Peyer's patch (tissue), 4 donors: ENCODE measurements at regions not wholly inside any gene's neighbourhood (a gene's known extent, or its start where the extent isn't known, plus 50 kb on each side); places are given as distances from the start of the nearest gene placed in this dataset.

Experiments used
- DNase-seq, 3 donors: peaks; one replicate each; pipeline ENCODE4 v3.0.0-alpha.2; 2017 to 2019
- H3K27ac ChIP-seq, 4 donors: fragments of 200-600 bp; sonication (generic); one replicate each; pipeline ENCODE4 v1.5.1; 2016 to 2019
- H3K27me3 ChIP-seq, 2 donors: fragments of 200-600 bp; sonication (generic); one replicate each; pipeline ENCODE4 v1.5.1; 2019
- H3K36me3 ChIP-seq, 3 donors: fragments of 200-600 bp; sonication (generic); one replicate each; pipeline ENCODE4 v1.5.1; 2016 to 2019
- H3K4me1 ChIP-seq, 4 donors: fragments of 200-600 bp; sonication (generic); one replicate each; pipeline ENCODE4 v1.5.1; 2016 to 2019
- H3K4me3 ChIP-seq, 4 donors: fragments of 200-600 bp; sonication (generic); 1 replicate in 3 of 4; 2 replicates in 1 of 4; pipeline ENCODE4 v1.5.1; 2016 to 2019; ENCODE audit warnings: mild to moderate bottlenecking in 1 of 4
- H3K9me3 ChIP-seq, 4 donors: fragments of 200-600 bp; sonication (generic); one replicate each; pipeline ENCODE4 v1.5.1; 2016 to 2019; ENCODE audit warnings: mild to moderate bottlenecking in 1 of 4
- CTCF ChIP-seq, 6 experiments: fragments of 450-650 bp in 4 of 6; fragments of 200-600 bp in 2 of 6; sonication (generic) in 1 of 6; IDR thresholded peaks; one replicate each; pipeline ENCODE4 v1.5.1; 2017 to 2019; ENCODE audit warnings: antibody characterized with exemption in 6 of 6, mild to moderate bottlenecking in 3 of 6, moderate library complexity in 1 of 6
- POLR2A ChIP-seq, 2 donors: fragments of 450-650 bp; IDR thresholded peaks; one replicate each; pipeline ENCODE4 v1.5.1; 2017; ENCODE audit warnings: antibody characterized with exemption in 2 of 2, mild to moderate bottlenecking in 2 of 2, moderate library complexity in 2 of 2

DNA sequence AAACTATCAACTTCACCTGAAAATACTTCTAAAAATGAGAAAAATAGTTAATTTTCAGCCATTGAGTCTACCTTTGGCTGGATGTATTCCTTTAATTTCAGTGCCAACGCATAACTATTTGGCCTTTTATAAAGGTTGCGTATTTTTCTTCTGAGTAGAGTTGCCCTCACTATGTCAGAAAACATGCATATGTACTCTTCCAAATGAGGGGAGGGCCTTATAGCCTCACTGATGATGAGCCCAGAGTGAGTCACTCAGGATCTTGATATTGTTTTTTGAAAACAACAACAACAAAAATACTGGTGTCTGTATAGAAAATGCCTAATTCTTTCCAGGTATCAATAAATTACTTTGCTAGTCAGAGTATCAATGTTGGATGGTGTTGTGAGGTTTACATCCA is 349.3 kb downstream of the FBXO8 start:
- no peak for TF ChIP-seq CTCF (IDR thresholded peaks at IDR 0.05)
- TF ChIP-seq POLR2A (IDR thresholded peaks at IDR 0.05) = no peak
- Histone ChIP-seq H3K27ac (no peak overlapping the region), H3K27me3 (no peaks in the 10 kb centered on the region), H3K36me3 (no peaks in the 10 kb centered on the region), H3K4me3 (no peak overlapping the region), H3K4me1 (no peaks in the 10 kb centered on the region), H3K9me3 (no peaks in the 10 kb centered on the region)
- DNase-seq = no peak

DNA sequence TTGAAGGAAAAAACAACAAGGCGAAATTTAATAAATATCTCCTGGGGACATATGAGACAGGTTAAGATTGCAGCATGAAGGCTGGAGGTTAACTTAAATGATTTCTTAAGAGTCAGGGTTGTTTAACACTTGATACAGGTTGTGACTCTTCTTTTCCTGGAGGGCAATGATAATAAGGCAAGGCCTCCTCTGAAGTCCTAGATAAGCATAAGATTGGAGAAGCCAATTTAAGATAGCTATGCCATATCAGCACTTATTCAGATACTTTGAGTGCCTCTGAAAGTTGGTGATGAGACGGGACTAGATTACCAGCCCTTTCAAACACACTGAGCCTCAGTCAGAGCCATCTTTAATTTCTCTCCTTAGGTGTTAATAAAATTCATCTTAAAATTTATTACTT is 350.8 kb downstream of the FBXO8 start:
- H3K4me1 ChIP-seq = no peaks in the 10 kb centered on the region
- DNase-seq = no peak
- no peak overlapping the region for H3K4me3 ChIP-seq
- H3K27ac ChIP-seq = no peak overlapping the region
- no peaks in the 10 kb centered on the region for H3K27me3 ChIP-seq
- H3K36me3 ChIP-seq = no peaks in the 10 kb centered on the region
- no peaks in the 10 kb centered on the region for H3K9me3 ChIP-seq
- TF ChIP-seq CTCF (IDR thresholded peaks at IDR 0.05) (no peak), POLR2A (IDR thresholded peaks at IDR 0.05) (no peak)

GRCh38 chr4:173930329-173930967 is 353.0 kb downstream of the FBXO8 start:
- Histone ChIP-seq H3K4me1 (no peaks in the 10 kb centered on the region), H3K9me3 (no peaks in the 10 kb centered on the region), H3K27ac (no peak overlapping the region), H3K27me3 (no peaks in the 10 kb centered on the region), H3K4me3 (no peak overlapping the region), H3K36me3 (no peaks in the 10 kb centered on the region)
- DNase-seq = no peak
- no peak for TF ChIP-seq POLR2A (IDR thresholded peaks at IDR 0.05)
- TF ChIP-seq CTCF (IDR thresholded peaks at IDR 0.05) = no peak

DNA sequence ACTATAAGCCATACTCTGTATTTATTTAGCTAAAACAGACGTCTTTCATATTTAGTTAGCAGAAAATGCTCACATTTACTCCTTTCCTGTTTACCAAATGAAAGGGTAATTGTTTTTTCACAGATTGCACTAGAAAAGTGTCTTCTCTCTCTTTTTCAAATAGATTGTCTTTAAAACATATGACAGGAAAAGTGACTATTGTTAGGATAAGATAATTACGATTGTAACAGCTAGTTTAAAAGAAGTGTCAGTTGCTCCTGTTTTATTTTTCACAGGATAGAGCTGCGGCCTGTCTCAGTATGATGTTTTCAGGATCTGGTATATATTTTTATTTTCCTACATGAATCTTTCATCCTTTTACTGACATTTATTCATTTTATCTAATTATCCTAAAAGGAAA is 353.5 kb downstream of the FBXO8 start:
- TF ChIP-seq POLR2A (IDR thresholded peaks at IDR 0.05) (no peak), CTCF (IDR thresholded peaks at IDR 0.05) (no peak)
- no peaks in the 10 kb centered on the region for H3K36me3 ChIP-seq
- no peaks in the 10 kb centered on the region for H3K4me1 ChIP-seq
- no peak for DNase-seq
- no peaks in the 10 kb centered on the region for H3K9me3 ChIP-seq
- H3K27ac ChIP-seq = no peak overlapping the region
- H3K4me3 ChIP-seq = no peak overlapping the region
- no peaks in the 10 kb centered on the region for H3K27me3 ChIP-seq

GRCh38 chr4:173924561-173924960 is 358.9 kb downstream of the FBXO8 start:
- Histone ChIP-seq H3K36me3 (no peaks in the 10 kb centered on the region), H3K27ac (no peak overlapping the region), H3K27me3 (no peaks in the 10 kb centered on the region), H3K9me3 (no peaks in the 10 kb centered on the region), H3K4me1 (no peaks in the 10 kb centered on the region), H3K4me3 (no peak overlapping the region)
- TF ChIP-seq CTCF (IDR thresholded peaks at IDR 0.05) (no peak), POLR2A (IDR thresholded peaks at IDR 0.05) (no peak)
- DNase-seq = no peak

DNA sequence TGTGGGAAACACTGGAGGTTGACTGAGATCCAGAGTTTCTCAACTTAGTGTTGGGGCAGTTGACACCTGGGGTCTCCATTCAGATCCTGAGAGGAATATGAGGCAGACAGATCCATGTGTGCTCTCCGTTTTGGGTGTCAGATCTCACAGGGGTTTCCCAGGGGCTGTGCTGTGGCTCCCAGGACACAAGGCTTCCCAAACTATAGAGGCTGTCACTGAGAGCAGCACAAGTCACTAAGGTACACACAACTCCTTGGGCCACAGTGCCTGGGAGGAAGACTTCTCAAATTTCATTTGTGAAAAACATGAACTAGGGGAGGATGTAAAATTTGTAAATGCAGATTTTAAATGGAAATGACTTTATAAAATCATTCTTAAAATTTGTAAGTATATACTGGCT is 363.6 kb downstream of the FBXO8 start:
- H3K27ac ChIP-seq = no peak overlapping the region
- no peaks in the 10 kb centered on the region for H3K4me1 ChIP-seq
- H3K4me3 ChIP-seq = no peak overlapping the region
- no peaks in the 10 kb centered on the region for H3K27me3 ChIP-seq
- TF ChIP-seq CTCF (IDR thresholded peaks at IDR 0.05) = no peak
- no peak for TF ChIP-seq POLR2A (IDR thresholded peaks at IDR 0.05)
- no peaks in the 10 kb centered on the region for H3K9me3 ChIP-seq
- no peaks in the 10 kb centered on the region for H3K36me3 ChIP-seq
- no peak for DNase-seq
